Esophagus muscularis mucosa (tissue), 3 donors: ENCODE measurements at regions not wholly inside any gene's neighbourhood (a gene's known extent, or its start where the extent isn't known, plus 50 kb on each side); places are given as distances from the start of the nearest gene placed in this dataset.

Experiments
- POLR2A ChIP-seq: fragments of 450-650 bp; IDR thresholded peaks from one replicate; pipeline ENCODE4 v1.6.1; 2017; ENCODE audit warnings: antibody characterized with exemption, moderate library complexity, mild to moderate bottlenecking, low read depth
- TF ChIP-seq, protein P1 (sequence below), 3 experiments: fragments of 200-600 bp in 2 of 3; fragments of 450-650 bp in 1 of 3; sonication (generic) in 2 of 3; IDR thresholded peaks; one replicate each; pipeline ENCODE4 v1.5.1; 2017 to 2019; ENCODE audit warnings: antibody characterized with exemption in 3 of 3, mild to moderate bottlenecking in 2 of 3, moderate library complexity in 1 of 3

GRCh38 chr2:239801404-239802184, 223.5 kb downstream of the NDUFA10 start:
- TF ChIP-seq, protein P1, sequence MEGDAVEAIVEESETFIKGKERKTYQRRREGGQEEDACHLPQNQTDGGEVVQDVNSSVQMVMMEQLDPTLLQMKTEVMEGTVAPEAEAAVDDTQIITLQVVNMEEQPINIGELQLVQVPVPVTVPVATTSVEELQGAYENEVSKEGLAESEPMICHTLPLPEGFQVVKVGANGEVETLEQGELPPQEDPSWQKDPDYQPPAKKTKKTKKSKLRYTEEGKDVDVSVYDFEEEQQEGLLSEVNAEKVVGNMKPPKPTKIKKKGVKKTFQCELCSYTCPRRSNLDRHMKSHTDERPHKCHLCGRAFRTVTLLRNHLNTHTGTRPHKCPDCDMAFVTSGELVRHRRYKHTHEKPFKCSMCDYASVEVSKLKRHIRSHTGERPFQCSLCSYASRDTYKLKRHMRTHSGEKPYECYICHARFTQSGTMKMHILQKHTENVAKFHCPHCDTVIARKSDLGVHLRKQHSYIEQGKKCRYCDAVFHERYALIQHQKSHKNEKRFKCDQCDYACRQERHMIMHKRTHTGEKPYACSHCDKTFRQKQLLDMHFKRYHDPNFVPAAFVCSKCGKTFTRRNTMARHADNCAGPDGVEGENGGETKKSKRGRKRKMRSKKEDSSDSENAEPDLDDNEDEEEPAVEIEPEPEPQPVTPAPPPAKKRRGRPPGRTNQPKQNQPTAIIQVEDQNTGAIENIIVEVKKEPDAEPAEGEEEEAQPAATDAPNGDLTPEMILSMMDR (IDR thresholded peaks at IDR 0.05): no peak
- TF ChIP-seq POLR2A: no peak
